Activated CD8-positive, alpha-beta T cell treated with anti-CD3 and anti-CD28 coated beads, Interleukin-2, amount 10 ng/mL, durations not matched to agents 7 days and 5 days (primary cell): ENCODE measurements at regions not wholly inside any gene's neighbourhood (a gene's known extent, or its start where the extent isn't known, plus 50 kb on each side); places are given as distances from the start of the nearest gene placed in this dataset.

Experiments used
- ATAC-seq: fragments of 150-1000 bp; cut with Tn5 transposase; one replicate; pipeline ENCODE4 v1.10.0; 2021; ENCODE audit warnings: moderate library complexity
- CTCF ChIA-PET: fragments of 350-600 bp; sonication (Branson Sonifier 250); formaldehyde crosslinking; loops from one replicate; lab custom pipeline; 2021; ENCODE audit warnings: antibody characterized with exemption; lab: Charles Lee
- POLR2A ChIA-PET: fragments of 350-600 bp; sonication (Branson Sonifier 250); formaldehyde crosslinking; loops from one replicate; lab custom pipeline; 2021; ENCODE audit warnings: antibody characterized with exemption; lab: Charles Lee
- DNase-seq: peaks from one replicate; pipeline ENCODE4 v3.0.0-alpha.2; 2020
- H3K27ac Mint-ChIP-seq: one replicate; pipeline ENCODE4 v1.8.0; 2021; ENCODE audit warnings: mild to moderate bottlenecking, mixed read lengths
- H3K27me3 Mint-ChIP-seq: one replicate; pipeline ENCODE4 v1.8.0; 2021; ENCODE audit warnings: low read depth, mixed read lengths
- H3K36me3 Mint-ChIP-seq: one replicate; pipeline ENCODE4 v1.8.0; 2021; ENCODE audit warnings: low read depth, mixed read lengths
- H3K4me1 Mint-ChIP-seq: one replicate; pipeline ENCODE4 v1.8.0; 2021; ENCODE audit warnings: low read depth, mixed read lengths
- H3K4me3 Mint-ChIP-seq: one replicate; pipeline ENCODE4 v1.8.0; 2021; ENCODE audit warnings: mild to moderate bottlenecking, mixed read lengths
- H3K9me3 Mint-ChIP-seq: one replicate; pipeline ENCODE4 v1.8.0; 2022; ENCODE audit warnings: mixed read lengths; ENCODE audit not compliant: insufficient read depth

- peaks cover 13% of the 10 kb centered on the region for H3K4me1 Mint-ChIP-seq
- ATAC-seq: no peak
- H3K27ac Mint-ChIP-seq: no peak overlapping the region
- H3K36me3 Mint-ChIP-seq: no peaks in the 10 kb centered on the region
- H3K4me3 Mint-ChIP-seq: no peak overlapping the region
- H3K9me3 Mint-ChIP-seq: no peaks in the 10 kb centered on the region
- POLR2A ChIA-PET: interaction anchor here (0.6 kb wide), 1 partner anchor 86 kb away, joined by 3 read pairs; no protein-coding TSS in a partner anchor
- H3K27me3 Mint-ChIP-seq: no peaks in the 10 kb centered on the region
- CTCF ChIA-PET: no interaction called here
- DNase-seq: no peak
Observed at GRCh38 chr21:24289539-24289938, 1317.7 kb downstream of the MRPL39 start.

GRCh38 chr21:24280596-24280995, 1326.7 kb downstream of the MRPL39 start:
- no peaks in the 10 kb centered on the region for H3K4me1 Mint-ChIP-seq
- no peaks in the 10 kb centered on the region for H3K9me3 Mint-ChIP-seq
- no peak overlapping the region for H3K27ac Mint-ChIP-seq
- no peaks in the 10 kb centered on the region for H3K27me3 Mint-ChIP-seq
- DNase-seq: no peak
- H3K4me3 Mint-ChIP-seq: no peak overlapping the region
- POLR2A ChIA-PET: no interaction called here
- no peaks in the 10 kb centered on the region for H3K36me3 Mint-ChIP-seq
- no peak for ATAC-seq
- CTCF ChIA-PET: no interaction called here

- Mint-ChIP-seq H3K36me3 (no peaks in the 10 kb centered on the region), H3K9me3 (no peaks in the 10 kb centered on the region), H3K4me3 (no peak overlapping the region), H3K27me3 (peaks cover 2% of the 10 kb centered on the region), H3K4me1 (no peaks in the 10 kb centered on the region), H3K27ac (no peak overlapping the region)
- ChIA-PET CTCF (no interaction called here), POLR2A (no interaction called here)
- DNase-seq (no peak), ATAC-seq (no peak)
Observed at GRCh38 chr21:24278711-24279110, 1328.6 kb downstream of the MRPL39 start.

- ATAC-seq: no peak
- H3K27ac Mint-ChIP-seq: no peak overlapping the region
- H3K9me3 Mint-ChIP-seq: no peaks in the 10 kb centered on the region
- H3K4me3 Mint-ChIP-seq: no peak overlapping the region
- CTCF ChIA-PET: no interaction called here
- no peaks in the 10 kb centered on the region for H3K4me1 Mint-ChIP-seq
- no peaks in the 10 kb centered on the region for H3K36me3 Mint-ChIP-seq
- DNase-seq: no peak
- H3K27me3 Mint-ChIP-seq: peaks cover 2% of the 10 kb centered on the region
- POLR2A ChIA-PET: no interaction called here
Observed at GRCh38 chr21:24276204-24276603, 1331.1 kb downstream of the MRPL39 start.

- no peaks in the 10 kb centered on the region for H3K4me1 Mint-ChIP-seq
- DNase-seq (no peak), ATAC-seq (no peak)
- H3K9me3 Mint-ChIP-seq: no peaks in the 10 kb centered on the region
- ChIA-PET POLR2A (no interaction called here), CTCF (no interaction called here)
- H3K27me3 Mint-ChIP-seq: peaks cover 2% of the 10 kb centered on the region
- H3K36me3 Mint-ChIP-seq: no peaks in the 10 kb centered on the region
- H3K4me3 Mint-ChIP-seq: no peak overlapping the region
- H3K27ac Mint-ChIP-seq: no peak overlapping the region
Observed at GRCh38 chr21:24275616-24276015, 1331.7 kb downstream of the MRPL39 start.

GRCh38 chr21:24272521-24272938, 1334.8 kb downstream of the MRPL39 start:
- DNase-seq: no peak
- Mint-ChIP-seq H3K36me3 (no peaks in the 10 kb centered on the region), H3K4me1 (no peaks in the 10 kb centered on the region), H3K4me3 (no peak overlapping the region), H3K9me3 (no peaks in the 10 kb centered on the region), H3K27ac (no peak overlapping the region), H3K27me3 (peaks cover 2% of the 10 kb centered on the region)
- ATAC-seq: no peak
- POLR2A ChIA-PET: no interaction called here
- CTCF ChIA-PET: no interaction called here

- ChIA-PET CTCF (no interaction called here), POLR2A (no interaction called here)
- Mint-ChIP-seq H3K4me1 (no peaks in the 10 kb centered on the region), H3K36me3 (no peaks in the 10 kb centered on the region), H3K27ac (no peak overlapping the region), H3K27me3 (no peaks in the 10 kb centered on the region), H3K4me3 (no peak overlapping the region), H3K9me3 (no peaks in the 10 kb centered on the region)
- no peak for DNase-seq
- ATAC-seq: no peak
Observed at GRCh38 chr21:24265987-24266386, 1341.3 kb downstream of the MRPL39 start.

- POLR2A ChIA-PET: no interaction called here
- no peak overlapping the region for H3K4me3 Mint-ChIP-seq
- no peaks in the 10 kb centered on the region for H3K36me3 Mint-ChIP-seq
- no peaks in the 10 kb centered on the region for H3K27me3 Mint-ChIP-seq
- DNase-seq: no peak
- no peak overlapping the region for H3K27ac Mint-ChIP-seq
- H3K9me3 Mint-ChIP-seq: no peaks in the 10 kb centered on the region
- peaks cover 7% of the 10 kb centered on the region for H3K4me1 Mint-ChIP-seq
- ATAC-seq: no peak
- CTCF ChIA-PET: no interaction called here
Observed at GRCh38 chr21:24260751-24261150, 1346.5 kb downstream of the MRPL39 start.

GRCh38 chr21:24259241-24259640, 1348.0 kb downstream of the MRPL39 start:
- DNase-seq (no peak), ATAC-seq (no peak)
- Mint-ChIP-seq H3K27me3 (no peaks in the 10 kb centered on the region), H3K4me3 (no peak overlapping the region), H3K36me3 (no peaks in the 10 kb centered on the region), H3K9me3 (no peaks in the 10 kb centered on the region), H3K27ac (no peak overlapping the region), H3K4me1 (peaks cover 7% of the 10 kb centered on the region)
- POLR2A ChIA-PET: no interaction called here
- CTCF ChIA-PET: no interaction called here

GRCh38 chr21:24255591-24255990, 1351.7 kb downstream of the MRPL39 start:
- Mint-ChIP-seq H3K27me3 (no peaks in the 10 kb centered on the region), H3K4me1 (peaks cover 7% of the 10 kb centered on the region), H3K27ac (no peak overlapping the region), H3K36me3 (no peaks in the 10 kb centered on the region), H3K9me3 (no peaks in the 10 kb centered on the region), H3K4me3 (no peak overlapping the region)
- ChIA-PET CTCF (no interaction called here), POLR2A (no interaction called here)
- DNase-seq (no peak), ATAC-seq (no peak)

GRCh38 chr21:24225431-24225830, 1381.8 kb downstream of the MRPL39 start:
- no peak for DNase-seq
- ChIA-PET CTCF (no interaction called here), POLR2A (no interaction called here)
- Mint-ChIP-seq H3K4me3 (no peak overlapping the region), H3K36me3 (no peaks in the 10 kb centered on the region), H3K27ac (no peak overlapping the region), H3K4me1 (no peaks in the 10 kb centered on the region), H3K9me3 (peaks cover 4% of the 10 kb centered on the region), H3K27me3 (no peaks in the 10 kb centered on the region)
- no peak for ATAC-seq

- CTCF ChIA-PET: no interaction called here
- POLR2A ChIA-PET: no interaction called here
- no peak for ATAC-seq
- DNase-seq: no peak
- H3K9me3 Mint-ChIP-seq: peaks cover 4% of the 10 kb centered on the region
- H3K4me3 Mint-ChIP-seq: no peak overlapping the region
- H3K27ac Mint-ChIP-seq: no peak overlapping the region
- H3K4me1 Mint-ChIP-seq: no peaks in the 10 kb centered on the region
- H3K36me3 Mint-ChIP-seq: no peaks in the 10 kb centered on the region
- no peaks in the 10 kb centered on the region for H3K27me3 Mint-ChIP-seq
Observed at GRCh38 chr21:24224422-24224821, 1382.9 kb downstream of the MRPL39 start.

- Mint-ChIP-seq H3K27me3 (no peaks in the 10 kb centered on the region), H3K9me3 (peaks cover 4% of the 10 kb centered on the region), H3K27ac (no peak overlapping the region), H3K36me3 (no peaks in the 10 kb centered on the region), H3K4me1 (no peaks in the 10 kb centered on the region), H3K4me3 (no peak overlapping the region)
- CTCF ChIA-PET: no interaction called here
- DNase-seq (no peak), ATAC-seq (no peak)
- POLR2A ChIA-PET: no interaction called here
Observed at GRCh38 chr21:24223624-24224023, 1383.7 kb downstream of the MRPL39 start.
